ENCODE measurements at regions not wholly inside any gene's neighbourhood (a gene's known extent, or its start where the extent isn't known, plus 50 kb on each side); places are given as distances from the start of the nearest gene placed in this dataset.

GRCh38 chr9:126150411-126151030 lies 176.1 kb upstream of the MVB12B start:
- TF ChIP-seq TAF1 (IDR thresholded peaks at IDR 0.05; ENCODE audit: borderline replicate concordance, insufficient read depth, low read length) (no peak), REST (IDR thresholded peaks at IDR 0.05; ENCODE audit: insufficient read depth in 1 of 2, low read depth in 2 of 2, low read length in 2 of 2) (no peak), FOXP2 (optimal IDR thresholded peaks at IDR 0.05; ENCODE audit: borderline replicate concordance, extremely low read depth, extremely low read length, insufficient read depth) (no peak), POLR2AphosphoS5 (IDR thresholded peaks at IDR 0.05; ENCODE audit: low read depth, low read length) (no peak), SIN3A (IDR thresholded peaks at IDR 0.05; ENCODE audit: borderline replicate concordance, insufficient read depth, low read length) (no peak)

GRCh38 chr9:126151031-126151685 lies 175.5 kb upstream of the MVB12B start:
- no peak for TF ChIP-seq TAF1 (IDR thresholded peaks at IDR 0.05; ENCODE audit: borderline replicate concordance, insufficient read depth, low read length)
- no peak for TF ChIP-seq POLR2AphosphoS5 (IDR thresholded peaks at IDR 0.05; ENCODE audit: low read depth, low read length)
- no peak for TF ChIP-seq REST (IDR thresholded peaks at IDR 0.05; ENCODE audit: insufficient read depth in 1 of 2, low read depth in 2 of 2, low read length in 2 of 2)
- no peak for TF ChIP-seq FOXP2 (optimal IDR thresholded peaks at IDR 0.05; ENCODE audit: borderline replicate concordance, extremely low read depth, extremely low read length, insufficient read depth)
- no peak for TF ChIP-seq SIN3A (IDR thresholded peaks at IDR 0.05; ENCODE audit: borderline replicate concordance, insufficient read depth, low read length)

DNA sequence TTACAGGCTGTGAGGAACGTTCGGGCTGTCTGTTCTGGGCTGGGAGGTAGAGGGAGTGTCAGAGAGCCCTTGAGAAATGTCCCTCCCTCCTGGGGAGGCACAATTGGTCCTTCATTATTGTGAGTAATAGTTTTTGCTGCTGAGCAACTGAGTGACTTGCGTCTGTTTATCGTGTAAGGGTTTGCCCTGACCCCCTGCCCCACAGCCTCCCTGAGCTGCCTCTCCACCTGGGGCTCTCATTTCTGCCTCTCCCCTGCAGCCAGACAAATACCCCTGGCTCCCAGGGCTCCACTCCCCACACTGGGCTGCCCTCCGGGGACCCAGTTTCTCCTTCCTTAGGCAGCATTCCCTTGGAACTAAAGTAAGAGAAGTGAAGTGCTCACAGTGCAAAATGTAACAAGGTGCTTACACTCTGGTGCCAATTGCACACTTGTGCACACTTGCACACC lies 174.9 kb upstream of the MVB12B start:
- TF ChIP-seq REST (IDR thresholded peaks at IDR 0.05; ENCODE audit: insufficient read depth in 1 of 2, low read depth in 2 of 2, low read length in 2 of 2) (no peak), TAF1 (IDR thresholded peaks at IDR 0.05; ENCODE audit: borderline replicate concordance, insufficient read depth, low read length) (no peak), POLR2AphosphoS5 (IDR thresholded peaks at IDR 0.05; ENCODE audit: low read depth, low read length) (no peak), FOXP2 (optimal IDR thresholded peaks at IDR 0.05; ENCODE audit: borderline replicate concordance, extremely low read depth, extremely low read length, insufficient read depth) (no peak), SIN3A (IDR thresholded peaks at IDR 0.05; ENCODE audit: borderline replicate concordance, insufficient read depth, low read length) (no peak)

- TF ChIP-seq POLR2AphosphoS5 (IDR thresholded peaks at IDR 0.05; ENCODE audit: low read depth, low read length) (no peak), SIN3A (IDR thresholded peaks at IDR 0.05; ENCODE audit: borderline replicate concordance, insufficient read depth, low read length) (no peak), FOXP2 (optimal IDR thresholded peaks at IDR 0.05; ENCODE audit: borderline replicate concordance, extremely low read depth, extremely low read length, insufficient read depth) (no peak), TAF1 (IDR thresholded peaks at IDR 0.05; ENCODE audit: borderline replicate concordance, insufficient read depth, low read length) (no peak)
These were observed 173.8 kb upstream of the MVB12B start for GRCh38 chr9:126152622-126153362.

DNA sequence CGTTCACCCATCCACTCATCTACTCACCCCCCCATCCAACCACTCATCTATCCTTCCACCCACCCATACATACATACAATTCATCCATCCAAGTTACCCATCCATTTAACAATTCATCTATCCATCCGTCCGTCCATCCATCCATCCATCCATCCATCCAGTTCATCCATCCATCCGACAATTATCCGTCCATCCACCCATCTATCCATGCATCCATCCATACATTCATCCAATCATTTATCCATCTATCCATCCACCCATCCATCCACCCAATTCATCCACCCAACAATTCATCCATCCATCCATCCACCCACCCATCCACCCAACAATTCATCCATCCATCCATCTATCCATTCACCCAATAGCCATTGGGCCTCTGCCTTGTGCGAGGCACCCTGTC lies 173.2 kb upstream of the MVB12B start:
- TF ChIP-seq SIN3A (IDR thresholded peaks at IDR 0.05; ENCODE audit: borderline replicate concordance, insufficient read depth, low read length), result no peak
- no peak for TF ChIP-seq TAF1 (IDR thresholded peaks at IDR 0.05; ENCODE audit: borderline replicate concordance, insufficient read depth, low read length)
- no peak for TF ChIP-seq REST (IDR thresholded peaks at IDR 0.05; ENCODE audit: insufficient read depth in 1 of 2, low read depth in 2 of 2, low read length in 2 of 2)
- no peak for TF ChIP-seq POLR2AphosphoS5 (IDR thresholded peaks at IDR 0.05; ENCODE audit: low read depth, low read length)
- TF ChIP-seq FOXP2 (optimal IDR thresholded peaks at IDR 0.05; ENCODE audit: borderline replicate concordance, extremely low read depth, extremely low read length, insufficient read depth), result no peak

All from PFSK-1 (cell line).